ENCODE measurements at regions not wholly inside any gene's neighbourhood (a gene's known extent, or its start where the extent isn't known, plus 50 kb on each side); places are given as distances from the start of the nearest gene placed in this dataset.

DNA sequence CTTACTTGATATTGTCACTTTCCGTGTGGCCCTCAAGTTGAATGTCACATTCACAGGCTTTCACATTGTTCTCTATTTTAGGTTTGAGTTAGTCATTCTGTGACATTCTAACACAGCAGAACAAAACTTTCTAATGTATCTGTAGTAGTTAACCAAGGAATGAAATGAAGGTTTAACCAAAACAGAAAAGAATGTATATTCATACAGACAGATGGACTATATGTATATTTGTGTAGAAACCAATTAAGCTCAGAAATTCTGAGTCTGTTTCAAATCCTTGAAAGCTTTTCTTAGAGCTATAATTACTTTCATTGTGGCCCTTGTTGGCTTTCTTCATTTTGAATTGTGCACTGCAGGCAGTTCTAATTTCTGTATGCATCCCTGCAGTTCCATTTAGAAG, 654.7 kb downstream of the LRRC70 start:
- Histone ChIP-seq H3K4me1 (no peaks in the 10 kb centered on the region), H3K4me3 (no peak overlapping the region), H3K27me3 (no peaks in the 10 kb centered on the region), H3K36me3 (no peaks in the 10 kb centered on the region), H3K9me3 (no peaks in the 10 kb centered on the region), H3K27ac (no peak overlapping the region)
- TF ChIP-seq POLR2A (IDR thresholded peaks at IDR 0.05) (no peak), CTCF (IDR thresholded peaks at IDR 0.05) (no peak)
- no peak for DNase-seq

GRCh38 chr5:63230754-63231153, 652.1 kb downstream of the LRRC70 start:
- no peaks in the 10 kb centered on the region for H3K9me3 ChIP-seq
- H3K4me1 ChIP-seq, result no peaks in the 10 kb centered on the region
- no peak overlapping the region for H3K4me3 ChIP-seq
- no peak for TF ChIP-seq CTCF (IDR thresholded peaks at IDR 0.05)
- TF ChIP-seq POLR2A (IDR thresholded peaks at IDR 0.05), result no peak
- H3K36me3 ChIP-seq, result no peaks in the 10 kb centered on the region
- no peak overlapping the region for H3K27ac ChIP-seq
- no peaks in the 10 kb centered on the region for H3K27me3 ChIP-seq
- no peak for DNase-seq

- no peaks in the 10 kb centered on the region for H3K9me3 ChIP-seq
- no peak for DNase-seq
- H3K27ac ChIP-seq, result no peak overlapping the region
- H3K4me1 ChIP-seq, result no peaks in the 10 kb centered on the region
- TF ChIP-seq POLR2A (IDR thresholded peaks at IDR 0.05), result no peak
- no peaks in the 10 kb centered on the region for H3K36me3 ChIP-seq
- no peak overlapping the region for H3K4me3 ChIP-seq
- H3K27me3 ChIP-seq, result no peaks in the 10 kb centered on the region
Observed at GRCh38 chr5:63228154-63228553, 649.5 kb downstream of the LRRC70 start.

DNA sequence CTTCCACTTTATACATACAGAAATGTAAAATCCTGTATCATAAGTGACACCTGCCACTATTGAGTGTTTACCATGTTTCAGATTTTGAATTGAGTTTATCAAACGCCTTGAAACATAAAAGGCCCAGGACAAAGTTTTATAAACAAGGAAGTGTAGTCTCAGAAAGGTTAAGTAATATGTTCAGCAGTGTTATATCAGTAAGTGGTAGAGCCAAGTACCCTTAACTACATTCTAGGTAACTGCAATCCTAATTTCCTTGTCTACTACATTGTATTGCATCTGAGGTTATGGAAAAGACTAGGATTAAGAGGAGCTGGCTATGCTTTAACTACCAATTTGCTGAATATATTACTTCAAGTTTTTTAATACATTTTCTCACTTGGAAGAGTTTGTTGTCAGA, 641.6 kb downstream of the LRRC70 start:
- Histone ChIP-seq H3K36me3 (no peaks in the 10 kb centered on the region), H3K4me1 (no peaks in the 10 kb centered on the region), H3K9me3 (no peaks in the 10 kb centered on the region), H3K4me3 (no peak overlapping the region), H3K27ac (no peak overlapping the region), H3K27me3 (no peaks in the 10 kb centered on the region)
- DNase-seq, result no peak
- TF ChIP-seq POLR2A (IDR thresholded peaks at IDR 0.05), result no peak
- TF ChIP-seq CTCF (IDR thresholded peaks at IDR 0.05), result no peak

DNA sequence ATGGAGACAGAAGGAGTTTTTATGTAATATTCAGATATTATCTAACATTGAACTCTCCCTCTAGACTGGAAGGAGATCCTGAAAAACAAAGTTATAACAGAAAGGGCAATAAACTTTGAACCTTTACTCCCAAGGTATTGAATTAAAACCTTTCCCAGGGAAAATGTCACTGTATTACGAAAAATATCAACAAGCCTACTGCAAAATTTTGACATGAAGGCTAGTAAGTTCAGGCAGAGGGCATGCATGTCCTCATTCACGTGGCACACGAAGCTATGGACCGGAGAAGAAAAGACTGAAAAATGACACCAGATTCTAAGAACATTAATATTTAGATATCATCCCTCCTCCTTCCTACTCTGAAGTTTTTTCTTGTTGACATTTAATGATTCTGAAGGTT, 638.8 kb downstream of the LRRC70 start:
- TF ChIP-seq POLR2A (IDR thresholded peaks at IDR 0.05) (no peak), CTCF (IDR thresholded peaks at IDR 0.05) (no peak)
- Histone ChIP-seq H3K27me3 (no peaks in the 10 kb centered on the region), H3K36me3 (no peaks in the 10 kb centered on the region), H3K4me1 (no peaks in the 10 kb centered on the region), H3K27ac (no peak overlapping the region), H3K9me3 (no peaks in the 10 kb centered on the region), H3K4me3 (no peak overlapping the region)
- DNase-seq, result no peak

DNA sequence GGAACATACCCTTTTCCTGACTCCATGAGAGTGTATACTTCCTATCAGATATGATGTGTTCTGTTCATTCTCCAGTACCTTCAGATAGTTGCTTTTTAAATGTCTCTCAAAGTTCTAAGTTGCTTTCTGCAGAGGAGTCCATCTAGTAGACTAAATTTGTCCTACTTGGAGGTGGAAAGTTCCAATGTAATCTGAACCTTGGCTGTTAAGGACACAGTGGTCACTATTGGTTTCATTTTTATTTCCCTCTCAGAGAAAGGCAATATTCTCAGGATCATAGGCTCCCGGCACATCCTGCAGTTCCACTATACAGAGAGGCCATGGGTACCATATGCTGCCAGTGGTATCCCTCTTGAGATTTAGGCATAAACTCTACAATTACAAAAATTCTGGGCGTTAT, 634.6 kb downstream of the LRRC70 start:
- H3K9me3 ChIP-seq, result no peaks in the 10 kb centered on the region
- H3K36me3 ChIP-seq, result no peaks in the 10 kb centered on the region
- H3K4me3 ChIP-seq, result no peak overlapping the region
- H3K4me1 ChIP-seq, result no peaks in the 10 kb centered on the region
- no peaks in the 10 kb centered on the region for H3K27me3 ChIP-seq
- DNase-seq, result no peak
- no peak for TF ChIP-seq CTCF (IDR thresholded peaks at IDR 0.05)
- TF ChIP-seq POLR2A (IDR thresholded peaks at IDR 0.05), result no peak
- no peak overlapping the region for H3K27ac ChIP-seq

Measured in Peyer's patch (tissue), 4 donors.